ENCODE measurements at regions not wholly inside any gene's neighbourhood (a gene's known extent, or its start where the extent isn't known, plus 50 kb on each side); places are given as distances from the start of the nearest gene placed in this dataset.
"Not testable (repeated sequence)": the region's sequence is repeated elsewhere in the genome, so short reads cannot be mapped to it uniquely, and the experiment has no call there.

DNA sequence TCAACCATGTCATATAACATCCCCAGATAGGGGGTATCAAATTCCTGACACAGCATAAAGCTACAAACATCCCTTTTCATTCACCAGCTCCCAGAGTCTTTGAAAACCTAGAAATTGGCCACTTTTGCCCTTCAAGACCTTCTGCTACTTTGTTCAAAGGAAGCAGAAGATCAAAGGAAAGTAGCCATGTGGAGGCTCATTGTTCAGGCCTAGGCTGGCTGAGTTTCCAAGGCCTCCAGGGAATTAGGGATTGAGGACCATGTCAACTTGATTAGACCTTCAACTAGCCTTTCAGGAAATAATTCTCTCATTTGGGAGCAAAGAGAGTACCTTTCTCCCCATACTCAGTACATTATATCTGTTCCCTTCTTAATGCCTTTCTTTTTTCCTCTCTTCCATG lies 66.8 kb upstream of the ATXN3L start:
- no peak for DNase-seq (ENCODE audit: low spot score in 2 of 2)
- TF ChIP-seq POLR2A (IDR thresholded peaks at IDR 0.05) = no peak
- no peak overlapping the region for H3K4me3 ChIP-seq (ENCODE audit: low read depth, poor library complexity, severe bottlenecking)
- intact Hi-C loops (cut with DNase I; ENCODE audit: low total_unique reads) = no loop called here

DNA sequence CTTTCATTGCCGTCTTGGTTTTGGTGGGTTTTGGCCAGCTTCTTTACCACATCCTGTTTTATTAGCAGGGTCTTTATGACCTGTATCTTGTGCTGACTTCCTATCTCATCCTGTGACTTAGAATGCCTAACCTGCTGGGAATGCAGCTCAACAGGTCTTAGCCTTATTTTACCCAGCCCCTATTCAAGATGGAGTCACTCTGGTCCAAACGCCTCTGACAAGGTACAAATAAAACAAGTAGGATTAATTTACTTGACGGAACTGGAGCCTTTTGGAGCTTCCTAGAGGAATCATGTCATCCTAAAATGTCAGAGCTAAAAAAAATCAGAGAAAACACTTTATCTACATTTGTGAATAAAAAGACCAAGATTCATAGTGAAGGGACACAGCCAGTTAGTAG lies 66.2 kb upstream of the ATXN3L start:
- no peak for TF ChIP-seq POLR2A (IDR thresholded peaks at IDR 0.05)
- TF ChIP-seq, protein P1, sequence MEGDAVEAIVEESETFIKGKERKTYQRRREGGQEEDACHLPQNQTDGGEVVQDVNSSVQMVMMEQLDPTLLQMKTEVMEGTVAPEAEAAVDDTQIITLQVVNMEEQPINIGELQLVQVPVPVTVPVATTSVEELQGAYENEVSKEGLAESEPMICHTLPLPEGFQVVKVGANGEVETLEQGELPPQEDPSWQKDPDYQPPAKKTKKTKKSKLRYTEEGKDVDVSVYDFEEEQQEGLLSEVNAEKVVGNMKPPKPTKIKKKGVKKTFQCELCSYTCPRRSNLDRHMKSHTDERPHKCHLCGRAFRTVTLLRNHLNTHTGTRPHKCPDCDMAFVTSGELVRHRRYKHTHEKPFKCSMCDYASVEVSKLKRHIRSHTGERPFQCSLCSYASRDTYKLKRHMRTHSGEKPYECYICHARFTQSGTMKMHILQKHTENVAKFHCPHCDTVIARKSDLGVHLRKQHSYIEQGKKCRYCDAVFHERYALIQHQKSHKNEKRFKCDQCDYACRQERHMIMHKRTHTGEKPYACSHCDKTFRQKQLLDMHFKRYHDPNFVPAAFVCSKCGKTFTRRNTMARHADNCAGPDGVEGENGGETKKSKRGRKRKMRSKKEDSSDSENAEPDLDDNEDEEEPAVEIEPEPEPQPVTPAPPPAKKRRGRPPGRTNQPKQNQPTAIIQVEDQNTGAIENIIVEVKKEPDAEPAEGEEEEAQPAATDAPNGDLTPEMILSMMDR (IDR thresholded peaks at IDR 0.05) = no peak
- DNase-seq (ENCODE audit: low spot score in 2 of 2) = no peak
- no peak overlapping the region for H3K4me3 ChIP-seq (ENCODE audit: low read depth, poor library complexity, severe bottlenecking)
- intact Hi-C loops (cut with DNase I; ENCODE audit: low total_unique reads) = no loop called here
- WGBS, 2 donors = 85 to 89% methylated on average over 3 of the region's 3 CpGs

DNA sequence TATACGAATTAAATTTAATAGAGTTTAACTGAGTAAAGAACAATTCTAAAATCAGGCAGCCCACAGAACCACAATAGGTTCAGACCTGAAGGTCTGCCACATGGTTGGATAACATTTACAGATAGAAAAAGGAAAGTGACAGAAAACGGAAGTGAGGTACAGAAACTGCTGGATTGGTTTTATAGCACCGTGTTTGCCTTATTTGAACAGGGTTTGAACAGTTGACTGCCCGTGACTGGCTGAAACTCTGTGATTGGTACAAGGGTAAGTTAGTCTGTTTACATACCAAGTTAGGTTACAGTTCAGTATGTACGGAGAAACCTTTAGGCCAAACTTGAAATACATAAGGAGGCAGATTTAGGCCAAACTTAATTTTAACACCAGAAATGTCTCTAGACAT lies 64.1 kb upstream of the ATXN3L start:
- no peak for DNase-seq (ENCODE audit: low spot score in 2 of 2)
- WGBS, 2 donors = 75 to 89% methylated on average over 5 of the region's 5 CpGs
- intact Hi-C loops (cut with DNase I; ENCODE audit: low total_unique reads) = no loop called here
- H3K4me3 ChIP-seq (ENCODE audit: low read depth, poor library complexity, severe bottlenecking) = no peak overlapping the region
- no peak for TF ChIP-seq POLR2A (IDR thresholded peaks at IDR 0.05)
- TF ChIP-seq, protein P1 (IDR thresholded peaks at IDR 0.05) = no peak

DNA sequence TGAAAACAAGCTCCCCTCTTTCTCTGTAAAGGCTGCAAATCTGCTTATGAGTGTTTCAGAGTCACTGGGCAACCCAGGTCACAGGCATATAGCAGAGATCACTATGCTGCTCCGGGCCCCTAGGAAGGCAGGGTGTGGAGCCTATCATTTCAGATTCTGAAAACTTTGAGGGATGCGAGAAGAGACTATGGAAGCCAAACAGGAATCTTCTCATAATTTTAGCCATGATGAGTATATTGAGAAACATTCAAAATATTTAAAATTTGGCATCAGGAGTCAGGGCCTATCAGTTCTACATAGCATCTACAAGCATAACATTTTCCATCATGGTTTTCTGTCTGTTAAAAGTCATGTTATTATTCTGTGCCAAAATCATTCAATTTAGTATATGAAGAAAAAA lies 61.7 kb upstream of the ATXN3L start:
- TF ChIP-seq POLR2A (IDR thresholded peaks at IDR 0.05) = no peak
- TF ChIP-seq, protein P1 (IDR thresholded peaks at IDR 0.05) = no peak
- DNase-seq (ENCODE audit: low spot score in 2 of 2) = peak in 1 of 2 donors; percentile 43
- H3K4me3 ChIP-seq (ENCODE audit: low read depth, poor library complexity, severe bottlenecking) = no peak overlapping the region
- 80 to 90% methylated on average over 2 of the region's 2 CpGs for WGBS, 2 donors
- intact Hi-C loops (cut with DNase I; ENCODE audit: low total_unique reads) = no loop called here

DNA sequence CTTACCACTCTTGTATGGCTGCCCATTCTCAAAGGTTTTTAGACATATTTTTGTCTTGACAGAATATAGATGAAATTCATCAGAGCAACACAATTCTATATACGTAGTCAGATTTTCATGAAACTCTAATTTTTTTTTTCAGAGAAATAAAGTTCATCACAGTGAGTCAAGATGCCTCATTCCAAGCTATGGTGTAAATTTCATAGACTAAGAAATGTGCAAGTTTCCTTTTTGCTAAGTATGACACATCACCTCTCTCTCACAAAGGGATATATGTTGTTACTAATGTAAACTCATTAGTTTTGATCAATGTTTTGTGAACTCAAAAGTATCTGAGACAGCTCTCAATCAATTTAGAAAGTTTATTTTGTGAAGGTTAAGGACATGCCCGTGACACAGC lies 60.4 kb upstream of the ATXN3L start:
- no peak for TF ChIP-seq POLR2A (IDR thresholded peaks at IDR 0.05)
- TF ChIP-seq, protein P1 (IDR thresholded peaks at IDR 0.05) = no peak
- 45 to 84% methylated on average over 2 of the region's 2 CpGs for WGBS, 2 donors
- H3K4me3 ChIP-seq (ENCODE audit: low read depth, poor library complexity, severe bottlenecking) = no peak overlapping the region
- DNase-seq (ENCODE audit: low spot score in 2 of 2) = no peak
- intact Hi-C loops (cut with DNase I; ENCODE audit: low total_unique reads) = no loop called here

DNA sequence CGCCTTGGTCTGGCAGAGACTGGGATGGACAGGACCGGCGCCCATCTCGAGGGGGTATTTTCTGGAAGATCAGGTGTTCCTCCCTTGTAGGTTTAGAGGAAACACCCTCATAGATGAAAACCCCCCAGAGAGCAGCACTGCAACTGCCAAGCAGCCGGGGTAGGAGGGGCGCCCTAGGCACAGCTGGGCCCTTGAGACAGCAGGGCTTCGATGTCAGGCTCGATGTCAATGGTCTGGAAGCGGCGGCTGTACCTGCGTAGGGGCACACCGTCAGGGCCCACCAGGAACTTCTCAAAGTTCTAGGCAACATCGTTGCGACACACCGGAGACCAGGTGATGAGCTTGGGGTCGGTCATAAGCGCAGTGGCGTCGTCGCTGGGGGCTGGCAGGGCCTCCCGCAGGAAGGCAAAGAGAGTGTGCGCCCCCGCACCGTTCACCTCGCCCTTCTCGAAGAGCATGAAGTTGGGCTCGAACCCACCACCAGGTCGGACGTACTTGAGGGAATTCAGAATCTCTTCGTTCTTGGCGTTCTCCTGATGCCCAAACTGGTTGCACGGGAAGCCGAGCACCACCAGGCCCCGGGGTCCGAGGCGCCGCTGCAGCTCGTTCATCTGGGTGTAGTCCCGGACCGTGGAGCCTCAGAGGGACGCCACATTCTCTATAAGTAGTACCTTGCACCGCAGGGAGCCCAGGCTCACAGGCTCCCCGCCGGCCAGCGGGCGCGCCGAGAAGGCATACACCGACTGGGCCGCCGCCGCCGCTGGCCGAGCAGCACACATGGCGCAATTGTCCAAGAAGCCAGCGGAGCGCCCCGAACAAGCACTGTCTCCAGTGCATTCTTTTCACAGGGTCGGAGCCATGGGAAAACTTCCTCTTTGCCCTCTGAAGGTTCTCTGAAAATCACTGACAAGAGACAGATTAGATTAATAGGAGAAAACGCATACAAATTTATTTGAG lies 59.0 kb upstream of the ATXN3L start:
- peak in 1 of 2 donors; percentile 84 for DNase-seq (ENCODE audit: low spot score in 2 of 2)
- 94 to 95% methylated on average over 30 to 59 of the region's 60 CpGs for WGBS, 2 donors
- intact Hi-C loops (cut with DNase I; ENCODE audit: low total_unique reads); H3K4me3 ChIP-seq (ENCODE audit: low read depth, poor library complexity, severe bottlenecking): not testable (repeated sequence)

DNA sequence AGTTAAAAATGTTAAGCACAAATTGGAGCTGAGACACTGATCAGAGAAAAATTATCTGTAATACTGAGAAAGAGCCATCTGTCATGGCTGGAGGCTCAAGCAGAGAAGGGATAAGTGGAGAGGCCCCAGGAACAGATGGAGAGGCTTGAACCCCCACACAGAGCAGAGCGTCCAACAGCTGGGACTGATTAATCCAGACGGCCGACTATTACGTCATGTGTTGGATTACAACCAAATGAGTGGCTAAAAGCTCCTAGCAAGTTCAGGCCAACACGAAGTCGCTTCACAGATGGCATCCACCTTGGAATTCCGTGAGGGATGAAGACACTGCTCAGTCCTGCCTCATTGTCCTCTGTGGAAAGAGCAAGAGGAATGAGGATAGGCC lies 57.7 kb upstream of the ATXN3L start:
- WGBS, 2 donors = 38 to 56% methylated on average over 7 of the region's 7 CpGs
- no peak overlapping the region for H3K4me3 ChIP-seq (ENCODE audit: low read depth, poor library complexity, severe bottlenecking)
- intact Hi-C loops (cut with DNase I; ENCODE audit: low total_unique reads) = no loop called here

More for the DNA sequence above, 57.7 kb upstream of the ATXN3L start:
- DNase-seq (ENCODE audit: low spot score in 2 of 2) = peak in 1 of 2 donors; percentile 48
- TF ChIP-seq, protein P1 (IDR thresholded peaks at IDR 0.05) = no peak
- no peak for TF ChIP-seq POLR2A (IDR thresholded peaks at IDR 0.05)

All from lower leg skin (tissue), 4 donors.